ENCODE measurements at regions not wholly inside any gene's neighbourhood (a gene's known extent, or its start where the extent isn't known, plus 50 kb on each side); places are given as distances from the start of the nearest gene placed in this dataset.

DNA sequence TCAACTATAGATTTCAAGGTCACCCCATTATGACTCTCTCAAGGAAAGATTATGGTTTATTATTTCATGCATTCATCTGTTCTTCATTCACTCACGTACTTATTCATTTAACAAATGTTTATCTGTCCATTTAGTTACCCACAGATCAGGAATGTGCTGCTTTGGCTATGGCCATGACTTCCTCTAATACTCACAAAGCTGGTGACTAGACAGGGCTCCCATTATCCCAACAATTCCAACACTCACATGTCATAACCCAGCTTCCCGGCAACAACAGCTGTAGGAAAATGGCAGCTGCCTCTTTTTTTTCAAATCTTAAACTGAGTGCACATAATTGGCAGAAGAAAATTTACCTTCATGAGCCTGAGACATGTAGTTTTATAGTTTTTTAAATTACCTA lies 190.8 kb upstream of the CCDC196 start:
- intact Hi-C loops (cut with micrococcal nuclease; ENCODE audit: unreplicated experiment), result no loop called here
- Histone ChIP-seq H3K4me2 (ENCODE audit: control insufficient read depth, insufficient read depth) (no peak overlapping the region), H3K4me1 (ENCODE audit: control insufficient read depth, insufficient read depth, low read length) (no peaks in the 10 kb centered on the region), H3K27ac (ENCODE audit: control insufficient read depth, insufficient read depth) (no peak overlapping the region), H3K27me3 (replicated peaks in 1 of 2; ENCODE audit: control insufficient read depth in 2 of 2, insufficient read depth in 2 of 2, low read length in 1 of 2) (no peaks in the 10 kb centered on the region), H3K9me3 (replicated peaks; ENCODE audit: control insufficient read depth, insufficient read depth, low read length) (no peaks in the 10 kb centered on the region), H2AFZ (ENCODE audit: control insufficient read depth, low read depth, low read length) (no peak overlapping the region), H3K9ac (ENCODE audit: control insufficient read depth, insufficient read depth, low read length) (no peak overlapping the region), H3K4me3 (no peak overlapping the region), H4K20me1 (ENCODE audit: control insufficient read depth, insufficient read depth) (no peaks in the 10 kb centered on the region), H3K36me3 (ENCODE audit: control insufficient read depth in 2 of 2, insufficient read depth in 2 of 2, low read length in 1 of 2) (no peaks in the 10 kb centered on the region), H3K79me2 (ENCODE audit: control insufficient read depth, insufficient read depth, low read length) (no peaks in the 10 kb centered on the region)
- POLR2A ChIA-PET, result no interaction called here
- in situ Hi-C loops (cut with MboI), result no loop called here
- no peak for TF ChIP-seq BCL11A (IDR thresholded peaks at IDR 0.05; ENCODE audit: low read depth, low read length)
- no peak for TF ChIP-seq IRF4 (IDR thresholded peaks at IDR 0.05; ENCODE audit: low read depth, low read length)
- TF ChIP-seq EED (IDR thresholded peaks at IDR 0.05; ENCODE audit: low read depth), result no peak
- DNase-seq (ENCODE audit: low read depth, low spot score) (no peak), ATAC-seq (no peak), FAIRE-seq (no peak)
- CTCF ChIA-PET, result interaction anchor here (0.6 kb wide), 1 partner anchor 44 kb away, joined by 4 read pairs; no protein-coding TSS in a partner anchor
- 34% methylated on average over 2 of the region's 2 CpGs for WGBS (ENCODE audit: insufficient coverage, insufficient replicate concordance, low lambda C conversion rate, missing lambda C conversion rate)
- RAD21 ChIA-PET (ENCODE audit: unreplicated experiment), result no interaction called here
- BruUV-seq (replicated peaks), result no TSS peak
- SMC1A ChIA-PET (ENCODE audit: uncharacterized antibody, unreplicated experiment), result no interaction called here

DNA sequence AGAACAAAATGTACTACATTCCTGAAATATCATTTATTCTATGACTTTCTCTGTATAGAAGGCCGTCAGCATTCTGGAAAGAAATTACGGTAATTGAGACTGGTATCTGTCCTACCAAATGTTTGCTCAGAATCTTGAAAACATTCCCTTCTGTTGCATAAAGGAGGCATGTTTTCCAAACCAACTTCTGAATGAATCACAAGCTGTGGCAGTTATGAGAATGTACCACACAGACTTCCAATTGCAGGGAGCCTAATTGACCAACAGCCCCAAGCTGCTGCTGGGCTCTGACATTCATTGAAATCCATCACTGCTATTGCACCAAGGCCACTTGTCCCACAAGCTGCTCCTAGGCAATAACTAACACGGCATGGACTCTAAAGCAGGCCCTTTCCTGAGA lies 185.3 kb upstream of the CCDC196 start:
- no peaks in the 10 kb centered on the region for H3K79me2 ChIP-seq (ENCODE audit: control insufficient read depth, insufficient read depth, low read length)
- FAIRE-seq (no peak), DNase-seq (ENCODE audit: low read depth, low spot score) (no peak), ATAC-seq (no peak)
- intact Hi-C loops (cut with micrococcal nuclease; ENCODE audit: unreplicated experiment), result no loop called here
- in situ Hi-C loops (cut with MboI), result no loop called here
- H3K27me3 ChIP-seq (replicated peaks in 1 of 2; ENCODE audit: control insufficient read depth in 2 of 2, insufficient read depth in 2 of 2, low read length in 1 of 2), result no peaks in the 10 kb centered on the region
- POLR2A ChIA-PET, result no interaction called here
- BruUV-seq (replicated peaks), result no TSS peak
- no peak overlapping the region for H3K9ac ChIP-seq (ENCODE audit: control insufficient read depth, insufficient read depth, low read length)
- no peaks in the 10 kb centered on the region for H4K20me1 ChIP-seq (ENCODE audit: control insufficient read depth, insufficient read depth)
- no peak for TF ChIP-seq FOXK2 (IDR thresholded peaks at IDR 0.05)
- no peak for TF ChIP-seq ZNF217 (IDR thresholded peaks at IDR 0.05)
- TF ChIP-seq ZNF274 (IDR thresholded peaks at IDR 0.05; ENCODE audit: insufficient read depth, insufficient read length), result no peak
- no peak for TF ChIP-seq HSF1 (IDR thresholded peaks at IDR 0.05; ENCODE audit: low read depth, low read length)
- TF ChIP-seq POLR2AphosphoS5 (IDR thresholded peaks at IDR 0.05; ENCODE audit: low read length), result no peak
- TF ChIP-seq DPF2 (IDR thresholded peaks at IDR 0.05), result no peak
- TF ChIP-seq, protein P1, sequence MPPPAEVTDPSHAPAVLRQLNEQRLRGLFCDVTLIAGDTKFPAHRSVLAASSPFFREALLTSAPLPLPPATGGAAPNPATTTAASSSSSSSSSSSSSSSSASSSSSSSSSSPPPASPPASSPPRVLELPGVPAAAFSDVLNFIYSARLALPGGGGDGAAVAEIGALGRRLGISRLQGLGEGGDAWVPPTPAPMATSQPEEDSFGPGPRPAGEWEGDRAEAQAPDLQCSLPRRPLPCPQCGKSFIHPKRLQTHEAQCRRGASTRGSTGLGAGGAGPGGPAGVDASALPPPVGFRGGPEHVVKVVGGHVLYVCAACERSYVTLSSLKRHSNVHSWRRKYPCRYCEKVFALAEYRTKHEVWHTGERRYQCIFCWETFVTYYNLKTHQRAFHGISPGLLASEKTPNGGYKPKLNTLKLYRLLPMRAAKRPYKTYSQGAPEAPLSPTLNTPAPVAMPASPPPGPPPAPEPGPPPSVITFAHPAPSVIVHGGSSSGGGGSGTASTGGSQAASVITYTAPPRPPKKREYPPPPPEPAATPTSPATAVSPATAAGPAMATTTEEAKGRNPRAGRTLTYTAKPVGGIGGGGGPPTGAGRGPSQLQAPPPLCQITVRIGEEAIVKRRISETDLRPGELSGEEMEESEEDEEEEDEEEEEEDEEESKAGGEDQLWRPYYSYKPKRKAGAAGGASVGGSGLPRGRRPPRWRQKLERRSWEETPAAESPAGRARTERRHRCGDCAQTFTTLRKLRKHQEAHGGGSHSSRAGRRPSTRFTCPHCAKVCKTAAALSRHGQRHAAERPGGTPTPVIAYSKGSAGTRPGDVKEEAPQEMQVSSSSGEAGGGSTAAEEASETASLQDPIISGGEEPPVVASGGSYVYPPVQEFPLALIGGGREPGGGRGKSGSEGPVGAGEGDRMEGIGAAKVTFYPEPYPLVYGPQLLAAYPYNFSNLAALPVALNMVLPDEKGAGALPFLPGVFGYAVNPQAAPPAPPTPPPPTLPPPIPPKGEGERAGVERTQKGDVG (CRISPR knock-in tag; IDR thresholded peaks at IDR 0.05), result no peak
- TF ChIP-seq IRF4 (IDR thresholded peaks at IDR 0.05; ENCODE audit: low read depth, low read length), result no peak
- CTCF ChIA-PET, result no interaction called here
- 62% methylated on average over 3 of the region's 3 CpGs for WGBS (ENCODE audit: insufficient coverage, insufficient replicate concordance, low lambda C conversion rate, missing lambda C conversion rate)
- H3K4me2 ChIP-seq (ENCODE audit: control insufficient read depth, insufficient read depth), result no peak overlapping the region
- no peak overlapping the region for H3K27ac ChIP-seq (ENCODE audit: control insufficient read depth, insufficient read depth)
- RAD21 ChIA-PET (ENCODE audit: unreplicated experiment), result no interaction called here
- no peak overlapping the region for H2AFZ ChIP-seq (ENCODE audit: control insufficient read depth, low read depth, low read length)
- H3K4me3 ChIP-seq, result no peak overlapping the region
- no peaks in the 10 kb centered on the region for H3K4me1 ChIP-seq (ENCODE audit: control insufficient read depth, insufficient read depth, low read length)
- no peaks in the 10 kb centered on the region for H3K36me3 ChIP-seq (ENCODE audit: control insufficient read depth in 2 of 2, insufficient read depth in 2 of 2, low read length in 1 of 2)
- SMC1A ChIA-PET (ENCODE audit: uncharacterized antibody, unreplicated experiment), result no interaction called here
- H3K9me3 ChIP-seq (replicated peaks; ENCODE audit: control insufficient read depth, insufficient read depth, low read length), result no peaks in the 10 kb centered on the region

Data from GM12878 (cell line).